T-cell (primary cell): ENCODE measurements at regions not wholly inside any gene's neighbourhood (a gene's known extent, or its start where the extent isn't known, plus 50 kb on each side); places are given as distances from the start of the nearest gene placed in this dataset.
"Not testable (repeated sequence)": the region's sequence is repeated elsewhere in the genome, so short reads cannot be mapped to it uniquely, and the experiment has no call there.

Experiments used
- ATAC-seq, 4 experiments: fragments of 200-7000 bp in 3 of 4; fragments of 150-1000 bp in 1 of 4; cut with Tn5 transposase; replicated peaks in 1 of 4; 1 replicate in 3 of 4; 2 replicates in 1 of 4; pipeline ENCODE4 v1.10.0; 2021; ENCODE audit warnings: moderate library complexity in 3 of 4, mild to moderate bottlenecking in 2 of 4, moderate number of reproducible peaks in 1 of 4
- CTCF ChIA-PET, 2 donors: fragments of 300-600 bp; sonication (Branson Sonifier 250); formaldehyde crosslinking; loops; one replicate each; lab custom pipeline; 2022; ENCODE audit warnings: antibody characterized with exemption in 2 of 2; lab: Charles Lee
- POLR2A ChIA-PET, 2 donors: fragments of 300-600 bp; sonication (Branson Sonifier 250); formaldehyde crosslinking; loops; one replicate each; lab custom pipeline; 2022; ENCODE audit warnings: antibody characterized with exemption in 2 of 2; lab: Charles Lee
- DNase-seq, 35 experiments: peaks; one replicate each; pipeline versions ENCODE4 v3.0.0 to v3.0.0-alpha.2; 2013 to 2023
- H3K27ac ChIP-seq: one replicate; pipeline ENCODE4 v1.5.1; 2013; ENCODE audit warnings: low read length
- H3K27me3 ChIP-seq, 2 experiments: replicated peaks in 1 of 2; 1 replicate in 1 of 2; 2 replicates in 1 of 2; pipeline versions ENCODE4 v1.6.1 to v1.7.0; 2013; ENCODE audit warnings: low read length in 1 of 2, mixed read lengths in 1 of 2; ENCODE audit not compliant: control insufficient read depth in 2 of 2, insufficient read depth in 2 of 2; ENCODE audit errors: extremely low read depth in 1 of 2
- H3K36me3 ChIP-seq, 2 donors: 1 replicate in 1 of 2; 2 replicates in 1 of 2; pipeline versions ENCODE4 v1.6.1 to v1.7.0; 2013; ENCODE audit warnings: low read length in 1 of 2; ENCODE audit not compliant: control insufficient read depth in 2 of 2, insufficient read depth in 1 of 2; ENCODE audit errors: extremely low read depth in 1 of 2
- H3K4me1 ChIP-seq, 2 experiments: 1 replicate in 1 of 2; 2 replicates in 1 of 2; pipeline versions ENCODE4 v1.6.1 to v1.7.0; 2013; ENCODE audit warnings: low read length in 2 of 2, mixed read lengths in 1 of 2; ENCODE audit not compliant: insufficient read depth in 2 of 2, control insufficient read depth in 1 of 2; ENCODE audit errors: extremely low read depth in 1 of 2
- H3K4me3 ChIP-seq, 2 donors: 1 replicate in 1 of 2; 2 replicates in 1 of 2; pipeline versions ENCODE4 v1.5.1 to v1.7.0; 2013; ENCODE audit warnings: mild to moderate bottlenecking in 2 of 2, low read length in 1 of 2, moderate library complexity in 1 of 2; ENCODE audit not compliant: control insufficient read depth in 1 of 2; ENCODE audit errors: extremely low read depth in 1 of 2
- H3K9me3 ChIP-seq: 2 replicates; pipeline ENCODE4 v1.7.0; 2013
- H3K27ac Mint-ChIP-seq, 2 donors: one replicate each; pipeline ENCODE4 v1.8.0; 2020 to 2021; ENCODE audit warnings: mild to moderate bottlenecking in 2 of 2, mixed read lengths in 2 of 2
- H3K27me3 Mint-ChIP-seq, 2 donors: one replicate each; pipeline ENCODE4 v1.8.0; 2021 to 2022; ENCODE audit warnings: mixed read lengths in 2 of 2
- H3K36me3 Mint-ChIP-seq: one replicate; pipeline ENCODE4 v1.8.0; 2021; ENCODE audit warnings: mixed read lengths
- H3K4me1 Mint-ChIP-seq, 3 donors: one replicate each; pipeline ENCODE4 v1.8.0; 2020 to 2022; ENCODE audit warnings: mixed read lengths in 3 of 3, mild to moderate bottlenecking in 1 of 3
- H3K4me3 Mint-ChIP-seq, 3 donors: one replicate each; pipeline ENCODE4 v1.8.0; 2020 to 2022; ENCODE audit warnings: mild to moderate bottlenecking in 3 of 3, mixed read lengths in 3 of 3, moderate library complexity in 3 of 3
- H3K9me3 Mint-ChIP-seq, 3 donors: one replicate each; pipeline ENCODE4 v1.8.0; 2020 to 2022; ENCODE audit warnings: mixed read lengths in 3 of 3
- WGBS: methylation state at CpG from one replicate; pipeline ENCODE4 v1.1.5; 2013; ENCODE audit warnings: missing lambda C conversion rate; ENCODE audit not compliant: insufficient coverage; 5-methylcytosine and 5-hydroxymethylcytosine counted together

DNA sequence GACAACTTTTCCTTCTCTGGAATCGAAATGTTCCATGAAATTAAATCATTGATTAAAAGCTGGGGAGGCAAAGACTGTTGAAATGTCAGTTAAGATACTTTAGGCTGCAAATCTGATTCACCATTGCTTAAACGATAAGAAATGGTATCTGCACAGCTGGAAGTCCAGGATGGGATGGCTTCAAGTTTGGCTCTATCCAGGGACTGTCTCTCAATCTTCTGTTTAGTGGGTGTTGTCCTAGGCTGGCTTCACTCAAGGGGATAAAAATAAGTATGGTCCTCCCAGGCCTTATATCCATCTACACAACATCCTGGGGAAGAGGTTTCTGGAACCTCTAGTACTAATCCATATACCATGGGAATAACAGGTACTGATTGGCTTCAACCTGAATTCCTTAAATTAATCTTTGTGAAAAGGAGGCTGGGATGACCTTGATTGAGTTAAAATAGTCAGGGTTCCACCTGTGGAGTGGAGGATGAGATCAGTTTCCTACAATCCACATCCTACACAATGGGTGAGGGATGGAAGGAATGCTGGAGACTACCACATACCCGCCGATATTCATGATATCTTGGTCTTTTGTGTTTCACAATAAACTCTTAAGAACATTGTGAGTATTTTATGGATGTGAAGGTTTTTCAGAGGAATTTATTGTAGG is 156.0 kb upstream of the L3MBTL4 start:
- Mint-ChIP-seq H3K36me3 (no peaks in the 10 kb centered on the region), H3K4me1 (no peaks in the 10 kb centered on the region), H3K4me3 (no peak overlapping the region), H3K27me3 (no peaks in the 10 kb centered on the region), H3K27ac (no peak overlapping the region), H3K9me3 (peaks cover 5 to 12% (median 6%) of the 10 kb centered on the region in 3 donors)
- Histone ChIP-seq H3K27ac (no peak overlapping the region), H3K36me3 (no peaks in the 10 kb centered on the region), H3K4me3 (no peak overlapping the region), H3K4me1 (no peaks in the 10 kb centered on the region), H3K27me3 (no peaks in the 10 kb centered on the region), H3K9me3 (no peaks in the 10 kb centered on the region)
- DNase-seq = no peak
- ChIA-PET POLR2A (no interaction called here), CTCF (no interaction called here)
- 100% methylated on average over 1 of the region's 4 CpGs for WGBS
- no peak for ATAC-seq

DNA sequence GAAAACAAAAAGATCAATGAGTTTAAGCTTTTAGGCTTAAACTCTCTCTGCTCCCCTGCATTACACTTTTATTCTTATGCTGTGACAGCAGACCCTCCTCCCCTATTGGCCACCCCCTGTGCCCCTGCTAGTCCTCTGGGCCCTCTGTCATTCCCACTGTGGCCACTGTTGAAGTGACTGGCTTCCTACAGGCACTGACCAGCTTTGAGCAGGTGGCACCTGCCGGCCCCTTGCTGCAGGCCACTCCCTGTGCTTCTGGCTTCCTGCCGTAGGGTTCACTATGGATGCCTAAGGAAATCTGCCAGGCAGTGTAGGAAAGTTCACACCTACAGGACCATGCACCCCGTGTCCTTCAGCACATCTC is 156.5 kb upstream of the L3MBTL4 start:
- H3K4me3 ChIP-seq = no peak overlapping the region
- H3K27me3 ChIP-seq = no peaks in the 10 kb centered on the region
- ChIA-PET POLR2A (no interaction called here), CTCF (no interaction called here)
- no peaks in the 10 kb centered on the region for H3K4me1 Mint-ChIP-seq
- no peak overlapping the region for H3K27ac Mint-ChIP-seq
- WGBS = 74% methylated on average over 2 of the region's 3 CpGs
- no peaks in the 10 kb centered on the region for H3K9me3 ChIP-seq
- H3K36me3 ChIP-seq = no peaks in the 10 kb centered on the region
- no peaks in the 10 kb centered on the region for H3K36me3 Mint-ChIP-seq
- H3K4me3 Mint-ChIP-seq = no peak overlapping the region
- DNase-seq (no peak), ATAC-seq (no peak)
- H3K4me1 ChIP-seq = no peaks in the 10 kb centered on the region
- no peak overlapping the region for H3K27ac ChIP-seq
- H3K9me3 Mint-ChIP-seq = peaks cover 6 to 12% (median 6%) of the 10 kb centered on the region in 3 donors
- H3K27me3 Mint-ChIP-seq = no peaks in the 10 kb centered on the region

DNA sequence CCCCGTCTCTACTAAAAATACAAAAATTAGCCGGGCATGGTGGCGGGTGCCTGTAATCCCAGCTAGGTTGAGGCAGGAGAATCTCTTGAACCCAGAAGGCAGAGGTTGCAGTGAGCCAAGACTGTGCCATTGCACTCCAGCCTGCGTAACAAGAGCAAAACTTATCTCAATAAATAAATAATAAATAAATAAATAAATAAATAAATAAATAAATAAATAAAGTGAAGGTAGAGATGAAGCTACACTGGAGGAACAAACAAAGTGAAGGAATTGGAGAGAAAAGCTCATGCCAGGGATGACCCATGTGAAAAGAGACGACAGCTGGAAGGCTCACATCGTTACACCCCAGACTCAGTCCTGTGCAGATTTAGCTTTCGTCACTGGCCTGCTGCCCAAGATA is 157.3 kb upstream of the ARHGAP28 start:
- H3K27ac Mint-ChIP-seq = not testable (repeated sequence)

DNA sequence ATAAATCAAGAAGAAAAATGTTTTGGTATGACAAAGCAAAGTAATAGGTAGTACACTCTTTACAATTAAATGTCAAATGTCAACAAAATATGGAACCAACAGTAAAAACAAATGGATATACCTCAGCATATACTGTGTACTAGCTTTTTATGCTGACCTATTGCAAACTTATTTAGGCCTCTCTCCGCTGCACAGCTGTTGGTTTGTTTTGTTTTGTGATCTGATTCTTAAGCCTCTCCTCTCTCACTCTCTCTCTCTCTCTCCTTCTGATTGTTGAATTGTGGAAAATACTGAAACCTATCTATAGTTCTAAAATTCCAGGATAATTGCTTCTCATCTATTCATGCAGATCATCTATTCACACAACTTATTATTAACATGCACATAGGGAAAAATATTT is 154.9 kb upstream of the ARHGAP28 start:
- Histone ChIP-seq H3K36me3 (no peaks in the 10 kb centered on the region), H3K27me3 (no peaks in the 10 kb centered on the region), H3K4me3 (no peak overlapping the region), H3K4me1 (no peaks in the 10 kb centered on the region), H3K9me3 (no peaks in the 10 kb centered on the region), H3K27ac (no peak overlapping the region)
- ChIA-PET CTCF (no interaction called here), POLR2A (no interaction called here)
- Mint-ChIP-seq H3K9me3 (peaks cover 7 to 11% (median 10%) of the 10 kb centered on the region in 3 donors), H3K4me3 (no peak overlapping the region), H3K27ac (no peak overlapping the region), H3K36me3 (no peaks in the 10 kb centered on the region), H3K4me1 (no peaks in the 10 kb centered on the region), H3K27me3 (no peaks in the 10 kb centered on the region)
- DNase-seq = no peak
- no CpG with 5 or more reads among the region's 1 CpG for WGBS
- ATAC-seq = no peak

More for the DNA sequence above, 157.3 kb upstream of the ARHGAP28 start:
- CTCF ChIA-PET, H3K9me3 ChIP-seq, H3K4me3 Mint-ChIP-seq, POLR2A ChIA-PET, H3K36me3 ChIP-seq, ATAC-seq, H3K27ac ChIP-seq, H3K4me3 ChIP-seq, H3K36me3 Mint-ChIP-seq, H3K27me3 ChIP-seq, H3K4me1 Mint-ChIP-seq, H3K4me1 ChIP-seq, H3K27me3 Mint-ChIP-seq, DNase-seq: not testable (repeated sequence)
- peaks cover 4 to 12% (median 6%) of the 10 kb centered on the region in 3 donors for H3K9me3 Mint-ChIP-seq
- WGBS = 100% methylated on average over 1 of the region's 7 CpGs

DNA sequence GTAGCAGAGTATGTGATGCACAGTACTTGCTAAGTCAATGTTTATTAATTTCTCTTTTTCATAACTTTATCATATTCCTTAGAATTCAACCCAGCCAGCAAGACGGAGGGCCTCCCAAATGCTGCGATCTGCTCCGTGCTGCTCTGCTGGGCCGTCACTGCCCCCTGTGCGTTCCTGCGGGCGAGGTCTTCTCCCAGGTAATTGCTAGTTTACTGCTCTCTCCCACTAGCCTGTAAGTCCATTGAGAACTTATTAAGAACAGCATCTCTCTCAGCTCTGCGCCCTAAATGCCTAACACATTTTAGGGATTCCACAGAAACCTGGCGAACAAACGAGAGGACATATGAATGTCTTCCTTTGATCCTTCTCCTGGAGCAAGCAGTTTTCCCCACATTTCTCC is 153.6 kb upstream of the ARHGAP28 start:
- H3K4me3 Mint-ChIP-seq = no peak overlapping the region

DNA sequence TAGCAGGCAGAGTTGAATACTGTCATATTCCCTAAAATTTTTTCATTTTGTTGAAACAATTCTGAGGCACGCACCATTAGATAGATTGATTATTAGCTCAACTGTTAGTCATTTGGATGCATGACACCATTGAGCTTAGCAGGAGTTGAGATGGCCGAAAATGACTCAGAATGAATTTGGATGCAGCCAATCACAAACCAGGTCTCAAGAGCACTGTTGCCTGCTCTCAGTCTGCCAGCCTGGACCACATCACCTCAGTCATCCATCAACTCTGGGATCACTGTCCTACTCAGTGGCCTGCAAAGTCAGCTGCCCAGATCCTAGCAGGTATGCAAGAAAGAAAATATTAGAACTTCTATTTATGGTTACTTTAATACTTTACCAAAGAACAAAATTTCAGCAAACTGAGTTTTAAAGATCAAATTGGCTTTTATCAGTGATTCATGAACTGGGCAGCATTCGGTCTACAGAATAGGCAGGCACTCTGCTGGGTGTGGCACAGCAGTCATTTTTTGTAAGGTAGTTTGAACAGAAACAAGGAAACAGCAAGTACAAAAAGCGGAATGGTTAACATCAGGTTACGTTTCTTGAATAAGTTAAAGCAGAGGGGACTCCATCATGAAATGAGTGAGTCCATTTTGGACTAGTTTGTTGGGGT is 152.7 kb upstream of the ARHGAP28 start:
- Histone ChIP-seq H3K27me3 (no peaks in the 10 kb centered on the region), H3K36me3 (no peaks in the 10 kb centered on the region), H3K27ac (no peak overlapping the region), H3K9me3 (no peaks in the 10 kb centered on the region), H3K4me1 (no peaks in the 10 kb centered on the region), H3K4me3 (no peak overlapping the region)
- Mint-ChIP-seq H3K27ac (no peak overlapping the region), H3K27me3 (no peaks in the 10 kb centered on the region), H3K4me1 (no peaks in the 10 kb centered on the region), H3K9me3 (peaks cover 6 to 13% (median 10%) of the 10 kb centered on the region in 3 donors), H3K36me3 (no peaks in the 10 kb centered on the region), H3K4me3 (no peak overlapping the region)
- ChIA-PET CTCF (no interaction called here), POLR2A (interaction anchor here in 1 of 2 donors (0.6 kb wide), 1 partner anchor 1715 kb away, joined by 5 read pairs; no protein-coding TSS in a partner anchor)
- no peak for DNase-seq
- 84% methylated on average over 5 of the region's 5 CpGs for WGBS
- no peak for ATAC-seq

More for the DNA sequence above, 153.6 kb upstream of the ARHGAP28 start:
- no peaks in the 10 kb centered on the region for H3K9me3 ChIP-seq
- CTCF ChIA-PET = no interaction called here
- POLR2A ChIA-PET = interaction anchor here in 1 of 2 donors (0.6 kb wide), 1 partner anchor 8 kb away, joined by 3 read pairs; no protein-coding TSS in a partner anchor
- ATAC-seq (no peak), DNase-seq (no peak)
- H3K27ac ChIP-seq = no peak overlapping the region
- no peaks in the 10 kb centered on the region for H3K4me1 ChIP-seq
- H3K4me1 Mint-ChIP-seq = no peaks in the 10 kb centered on the region
- 93% methylated on average over 8 of the region's 10 CpGs for WGBS
- H3K4me3 ChIP-seq = no peak overlapping the region
- no peaks in the 10 kb centered on the region for H3K36me3 Mint-ChIP-seq
- no peaks in the 10 kb centered on the region for H3K36me3 ChIP-seq
- H3K27me3 ChIP-seq = no peaks in the 10 kb centered on the region
- H3K27ac Mint-ChIP-seq = no peak overlapping the region
- no peaks in the 10 kb centered on the region for H3K27me3 Mint-ChIP-seq
- H3K9me3 Mint-ChIP-seq = peaks cover 7 to 13% (median 10%) of the 10 kb centered on the region in 3 donors
